ENCODE measurements at regions not wholly inside any gene's neighbourhood (a gene's known extent, or its start where the extent isn't known, plus 50 kb on each side); places are given as distances from the start of the nearest gene placed in this dataset.

GRCh38 chr13:108439556-108439955 lies 170.0 kb downstream of the TNFSF13B start:
- TF ChIP-seq CTCF (conservative IDR thresholded peaks at IDR 0.05; ENCODE audit: low read depth, low read length) (no peak), EZH2 (IDR thresholded peaks at IDR 0.05; ENCODE audit: low read length, unreplicated experiment) (no peak), EZH2phosphoT487 (IDR thresholded peaks at IDR 0.05; ENCODE audit: borderline replicate concordance, low read length) (no peak)
